SKM-1 (cell line): ENCODE measurements at regions not wholly inside any gene's neighbourhood (a gene's known extent, or its start where the extent isn't known, plus 50 kb on each side); places are given as distances from the start of the nearest gene placed in this dataset.

ENCODE experiments used
- DNase-seq: peaks from one replicate; lab custom pipeline; 2025; ENCODE audit not compliant: unreplicated experiment; lab: John Stamatoyannopoulos, UW

GRCh38 chr2:236317938-236318396 is 53.8 kb upstream of the ASB18 start:
- no peak for DNase-seq

- DNase-seq, result no peak
Observed at GRCh38 chr2:236318401-236318800, 54.2 kb upstream of the ASB18 start.

DNA sequence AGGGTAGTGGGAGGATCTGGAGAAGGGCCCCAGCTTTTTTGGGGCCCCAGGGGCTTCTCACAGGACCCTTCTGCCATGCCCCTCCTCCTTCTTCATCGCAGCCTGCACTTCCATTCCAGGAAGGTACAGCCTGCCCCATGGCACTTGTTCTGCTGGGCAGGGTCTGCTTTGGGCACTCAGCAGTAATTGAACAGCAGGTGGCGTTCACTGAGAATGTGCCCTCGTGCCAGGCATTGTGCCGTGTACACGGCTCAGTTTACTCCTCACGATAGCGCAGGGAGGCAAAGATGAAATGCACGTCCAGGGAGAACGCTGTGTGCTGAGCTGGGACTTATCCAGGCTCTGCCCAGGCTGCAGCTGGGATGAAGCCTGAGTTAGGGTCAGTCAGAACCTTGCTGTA is 54.8 kb upstream of the ASB18 start:
- no peak for DNase-seq

GRCh38 chr2:236321415-236321814 is 57.2 kb upstream of the ASB18 start:
- no peak for DNase-seq

- no peak for DNase-seq
Observed at GRCh38 chr2:236333417-236334121, 69.4 kb upstream of the ASB18 start.

DNA sequence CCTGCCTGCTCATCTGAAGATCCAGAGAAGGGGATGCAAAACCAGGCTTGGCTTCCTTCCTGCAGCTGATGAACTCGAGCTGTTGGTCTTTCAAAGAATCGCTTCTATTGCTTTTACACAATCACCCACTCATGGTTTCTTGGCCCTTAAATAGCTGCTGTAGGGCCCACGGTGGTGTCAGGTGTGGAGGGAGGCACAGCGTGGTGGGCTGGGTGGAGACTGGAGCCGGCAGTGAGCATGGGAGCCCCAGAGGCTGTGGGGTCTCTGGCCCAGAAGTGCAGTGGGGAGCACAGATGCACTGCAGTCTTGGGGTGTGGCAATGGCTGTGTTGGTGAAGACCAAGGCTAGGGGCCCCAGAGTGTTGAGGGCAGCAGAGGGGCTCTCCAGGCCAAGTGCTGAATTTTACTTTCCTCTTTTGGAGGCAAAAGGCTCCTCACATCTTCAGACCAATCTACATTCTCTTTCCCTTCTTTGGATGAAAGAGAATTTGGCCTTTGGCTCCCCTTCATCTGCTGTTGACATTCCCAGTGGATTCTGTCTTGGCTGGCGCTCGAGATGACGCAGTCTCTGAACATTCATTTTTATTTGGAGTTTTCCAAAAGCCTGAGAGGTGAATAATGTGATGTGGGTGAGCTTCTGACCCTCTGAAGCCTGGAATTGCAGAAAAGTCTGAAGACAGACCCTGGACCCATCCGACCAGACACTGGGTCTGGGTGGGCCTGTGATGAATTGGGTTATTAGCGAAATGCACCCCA is 70.1 kb upstream of the ASB18 start:
- DNase-seq, result no peak

DNA sequence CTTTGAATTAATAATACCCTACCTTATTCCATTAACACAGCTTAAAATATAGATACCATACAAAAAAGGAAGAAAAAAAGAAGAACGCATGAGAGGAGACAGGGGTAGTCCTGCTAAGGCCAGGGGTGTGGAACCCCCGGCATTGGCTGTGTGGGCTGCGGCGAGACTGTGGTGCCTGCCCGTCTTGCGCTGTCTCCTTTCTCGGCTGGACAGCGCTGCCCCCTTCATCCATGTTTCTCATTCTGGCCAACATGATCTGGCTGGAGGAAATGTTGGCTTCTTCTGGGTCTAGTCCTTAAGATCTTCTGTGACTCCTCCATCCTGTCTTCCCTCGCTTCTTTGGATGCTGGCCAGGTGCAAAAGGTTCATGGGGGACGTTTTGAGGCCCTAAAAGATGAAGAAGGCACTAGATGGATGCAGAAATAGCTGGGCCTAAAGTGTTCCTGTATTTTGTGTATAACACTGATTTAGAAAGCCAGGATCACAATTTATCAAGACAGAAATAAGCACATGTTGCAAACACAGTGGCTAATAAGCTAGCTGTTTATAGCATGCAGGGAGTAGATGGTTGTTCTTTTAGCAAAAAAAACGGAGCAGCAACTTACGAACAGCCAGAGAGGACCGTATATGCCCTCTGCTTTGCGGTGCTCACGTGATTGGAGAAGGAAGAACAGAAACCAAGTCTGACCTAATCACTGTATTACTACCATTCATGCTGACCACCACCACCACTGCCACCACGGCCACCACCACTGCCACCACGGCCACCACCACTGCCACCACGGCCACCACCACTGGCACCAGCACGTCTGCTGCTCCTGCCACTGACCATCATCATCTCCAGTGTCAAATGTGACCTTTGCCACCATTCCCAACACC is 71.7 kb upstream of the ASB18 start:
- no peak for DNase-seq

- DNase-seq, result no peak
Observed at GRCh38 chr2:236336575-236337464, 72.6 kb upstream of the ASB18 start.

- no peak for DNase-seq
Observed at GRCh38 chr2:236337465-236338325, 73.5 kb upstream of the ASB18 start.

GRCh38 chr2:236338495-236339184 is 74.4 kb upstream of the ASB18 start:
- DNase-seq, result peak; percentile 6

- DNase-seq, result no peak
Observed at GRCh38 chr2:236340251-236340650, 76.0 kb upstream of the ASB18 start.

DNA sequence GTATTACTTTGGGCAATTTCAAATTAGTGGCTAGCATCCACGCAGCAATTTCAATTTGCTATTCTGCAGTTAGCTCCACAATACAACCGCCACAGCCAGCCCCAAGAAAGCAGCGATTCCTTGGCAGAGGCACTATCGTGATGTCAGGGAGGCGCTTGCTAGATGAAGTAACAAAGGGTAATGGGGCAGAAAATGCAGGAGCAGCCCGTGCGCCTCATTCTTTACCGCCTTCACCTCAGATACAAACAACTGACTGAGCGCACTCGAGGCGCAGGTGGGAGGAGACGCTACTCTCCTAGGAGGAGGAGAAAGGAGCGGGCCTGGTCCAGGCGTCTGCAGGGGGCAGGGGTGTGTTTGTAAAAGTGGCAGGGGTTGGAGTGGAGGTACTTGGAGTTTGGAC is 76.9 kb upstream of the ASB18 start:
- DNase-seq, result no peak

DNA sequence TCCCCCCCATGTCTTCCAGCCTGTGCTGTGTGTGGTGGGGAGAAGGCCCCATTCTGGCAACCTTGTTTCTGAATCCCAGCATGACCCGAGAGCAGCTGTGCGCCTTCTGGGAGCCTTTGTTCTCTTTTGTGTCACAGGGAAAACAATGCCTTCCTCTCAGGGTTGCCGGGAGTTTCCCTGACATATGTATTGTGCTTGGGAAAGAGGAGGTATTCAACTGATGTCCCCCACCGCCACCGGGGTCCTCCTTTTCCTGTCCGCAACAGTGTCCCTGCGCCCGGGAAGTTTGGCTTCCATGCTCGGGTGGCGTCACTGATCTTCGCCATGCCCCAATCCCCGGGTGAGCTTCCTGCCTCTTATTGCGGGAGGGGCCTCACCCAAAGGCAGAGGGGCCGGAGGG is 77.5 kb upstream of the ASB18 start:
- no peak for DNase-seq

- DNase-seq, result no peak
Observed at GRCh38 chr2:236342507-236342906, 78.3 kb upstream of the ASB18 start.

DNA sequence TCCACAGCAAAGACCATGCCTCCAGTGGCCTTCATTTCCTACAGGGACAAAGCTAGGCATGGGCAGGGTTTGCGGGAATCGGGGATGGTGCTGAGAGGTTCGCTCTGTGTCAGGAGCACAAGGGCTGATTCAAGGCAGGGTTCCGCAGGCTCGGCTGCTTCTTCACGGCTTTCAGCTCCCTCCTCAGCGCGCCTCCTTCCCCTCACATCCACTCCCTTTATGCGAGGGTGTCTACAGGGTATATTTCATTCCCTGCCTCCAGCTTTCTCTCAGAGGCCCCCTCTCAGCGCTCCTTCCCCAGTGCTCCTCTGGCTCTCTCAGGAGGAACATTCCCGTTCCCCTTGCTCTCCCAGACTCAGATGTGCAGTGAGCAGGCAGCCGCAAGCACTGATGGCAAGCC is 78.7 kb upstream of the ASB18 start:
- no peak for DNase-seq

GRCh38 chr2:236343400-236344161 is 79.4 kb upstream of the ASB18 start:
- DNase-seq, result peak; percentile 17

GRCh38 chr2:236344446-236344845 is 80.2 kb upstream of the ASB18 start:
- DNase-seq, result no peak

- no peak for DNase-seq
Observed at GRCh38 chr2:236345081-236345714, 81.0 kb upstream of the ASB18 start.
